CD8-positive, alpha-beta memory T cell (primary cell): ENCODE measurements at regions not wholly inside any gene's neighbourhood (a gene's known extent, or its start where the extent isn't known, plus 50 kb on each side); places are given as distances from the start of the nearest gene placed in this dataset.

Experiments used
- CTCF ChIA-PET: fragments of 350-600 bp; sonication (Branson Sonifier 250); formaldehyde crosslinking; loops from one replicate; lab custom pipeline; 2021; ENCODE audit warnings: antibody characterized with exemption; lab: Charles Lee
- POLR2A ChIA-PET: fragments of 350-600 bp; sonication (Branson Sonifier 250); formaldehyde crosslinking; loops from one replicate; lab custom pipeline; 2021; ENCODE audit warnings: antibody characterized with exemption; lab: Charles Lee
- DNase-seq, 5 donors: peaks; one replicate each; pipeline versions ENCODE4 v3.0.0 to v3.0.0-alpha.2; 2020 to 2022; ENCODE audit warnings: mixed read lengths in 1 of 5
- H3K27ac ChIP-seq: one replicate; pipeline ENCODE4 v1.7.0; 2013; ENCODE audit warnings: low read depth, mild to moderate bottlenecking, low read length, moderate library complexity
- H3K27me3 ChIP-seq: 2 replicates; pipeline ENCODE4 v1.7.0; 2013; ENCODE audit warnings: low read length, mild to moderate bottlenecking; ENCODE audit not compliant: insufficient read depth, poor library complexity, severe bottlenecking
- H3K36me3 ChIP-seq: 2 replicates; pipeline ENCODE4 v1.7.0; 2013; ENCODE audit warnings: mild to moderate bottlenecking, low read length, moderate library complexity; ENCODE audit not compliant: insufficient read depth
- H3K4me1 ChIP-seq: 2 replicates; pipeline ENCODE4 v1.7.0; 2013; ENCODE audit warnings: mild to moderate bottlenecking, low read length, moderate library complexity; ENCODE audit not compliant: insufficient read depth
- H3K4me3 ChIP-seq: 2 replicates; pipeline ENCODE4 v1.7.0; 2013; ENCODE audit warnings: mild to moderate bottlenecking, low read length
- H3K9me3 ChIP-seq: 2 replicates; pipeline ENCODE4 v1.7.0; 2013; ENCODE audit warnings: mild to moderate bottlenecking, low read length
- H3K27ac Mint-ChIP-seq, 8 donors: one replicate each; pipeline ENCODE4 v1.8.0; 2020 to 2021; ENCODE audit warnings: mixed read lengths in 8 of 8, mild to moderate bottlenecking in 6 of 8, inconsistent platforms in 3 of 8, moderate library complexity in 3 of 8
- H3K27me3 Mint-ChIP-seq, 2 donors: one replicate each; pipeline ENCODE4 v1.8.0; 2020 to 2021; ENCODE audit warnings: mixed read lengths in 2 of 2, mild to moderate bottlenecking in 1 of 2, moderate library complexity in 1 of 2
- H3K36me3 Mint-ChIP-seq, 3 donors: one replicate each; pipeline ENCODE4 v1.8.0; 2020 to 2021; ENCODE audit warnings: mixed read lengths in 3 of 3, inconsistent platforms in 1 of 3, mild to moderate bottlenecking in 1 of 3
- H3K4me1 Mint-ChIP-seq, 3 donors: one replicate each; pipeline ENCODE4 v1.8.0; 2020 to 2021; ENCODE audit warnings: mixed read lengths in 3 of 3, inconsistent platforms in 1 of 3, mild to moderate bottlenecking in 1 of 3
- H3K4me3 Mint-ChIP-seq, 7 donors: one replicate each; pipeline ENCODE4 v1.8.0; 2020 to 2021; ENCODE audit warnings: mixed read lengths in 7 of 7, mild to moderate bottlenecking in 6 of 7, moderate library complexity in 4 of 7, inconsistent platforms in 2 of 7
- H3K9me3 Mint-ChIP-seq, 5 donors: one replicate each; pipeline ENCODE4 v1.8.0; 2020 to 2022; ENCODE audit warnings: mixed read lengths in 5 of 5, mild to moderate bottlenecking in 3 of 5, moderate library complexity in 2 of 5, inconsistent platforms in 1 of 5

DNA sequence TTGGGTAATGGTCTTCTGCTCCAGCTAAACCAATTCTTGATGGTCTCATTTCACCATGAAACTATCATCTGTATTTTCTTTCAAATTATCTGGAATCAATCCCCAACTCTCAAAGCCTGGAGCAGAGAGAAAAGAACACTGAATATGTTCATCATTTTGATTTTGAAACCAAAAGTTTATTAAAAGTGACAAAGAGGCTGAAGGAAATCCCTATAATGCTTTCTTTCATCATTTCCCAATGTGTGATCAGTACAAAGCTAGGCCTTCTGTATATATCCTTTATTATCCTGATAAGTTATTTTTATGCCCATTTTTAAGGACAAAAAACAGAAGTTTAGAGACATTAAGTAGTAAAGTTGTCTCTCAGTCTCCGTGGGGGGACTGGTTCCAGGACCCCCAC is 50.1 kb upstream of the MBNL1 start:
- no peak for DNase-seq
- ChIA-PET CTCF (interaction anchor here (1.0 to 1.3 kb wide), 3 partner anchors 9 to 39 kb away, joined by 3 to 4 read pairs (median 4); no protein-coding TSS in a partner anchor), POLR2A (interaction anchor here (1.0 to 1.1 kb wide), 2 partner anchors 15 to 97 kb away, joined by 3 read pairs; no protein-coding TSS in a partner anchor)
- peaks cover 0 to 1% (median 0%) of the 10 kb centered on the region in 3 donors for H3K36me3 Mint-ChIP-seq
- Histone ChIP-seq H3K9me3 (no peaks in the 10 kb centered on the region), H3K4me1 (peaks cover 40% of the 10 kb centered on the region), H3K27ac (no peak overlapping the region), H3K36me3 (no peaks in the 10 kb centered on the region), H3K4me3 (peak overlapping the region; percentile 57), H3K27me3 (no peaks in the 10 kb centered on the region)
- peak overlapping the region in 4 of 8 donors; percentile 0 to 78 (median 34) for H3K27ac Mint-ChIP-seq
- H3K9me3 Mint-ChIP-seq, result no peaks in the 10 kb centered on the region
- H3K27me3 Mint-ChIP-seq, result no peaks in the 10 kb centered on the region
- H3K4me3 Mint-ChIP-seq, result peak overlapping the region in 3 of 7 donors; percentile 44 to 76 (median 61)
- peaks cover 28 to 76% (median 59%) of the 10 kb centered on the region in 3 donors for H3K4me1 Mint-ChIP-seq
